22Rv1 (cell line): ENCODE measurements at regions not wholly inside any gene's neighbourhood (a gene's known extent, or its start where the extent isn't known, plus 50 kb on each side); places are given as distances from the start of the nearest gene placed in this dataset.

ENCODE experiments used
- H3K27ac ChIP-seq: fragments of 450-650 bp; 2 replicates; pipeline ENCODE4 v1.5.1; 2017
- CTCF ChIP-seq: fragments of 450-650 bp; IDR thresholded peaks from 2 replicates; pipeline ENCODE4 v1.5.1; 2017; ENCODE audit warnings: mild to moderate bottlenecking
- ZFX ChIP-seq: fragments of 450-650 bp; IDR thresholded peaks from 2 replicates; pipeline ENCODE4 v1.6.1; 2017; ENCODE audit warnings: antibody characterized with exemption, borderline replicate concordance

GRCh38 chr10:61067671-61068336, 123.8 kb upstream of the RHOBTB1 start:
- TF ChIP-seq ZFX (no peak), CTCF (no peak)
- H3K27ac ChIP-seq: peak overlapping the region; percentile 25; the same call in 1 of the 2 replicates

GRCh38 chr10:61066661-61067344, 122.8 kb upstream of the RHOBTB1 start:
- TF ChIP-seq ZFX (no peak), CTCF (no peak)

GRCh38 chr10:61065051-61065450, 121.1 kb upstream of the RHOBTB1 start:
- H3K27ac ChIP-seq: no peak overlapping the region
- no peak for TF ChIP-seq ZFX
- no peak for TF ChIP-seq CTCF

More at GRCh38 chr10:61066661-61067344, 122.8 kb upstream of the RHOBTB1 start:
- H3K27ac ChIP-seq: peak overlapping the region; percentile 25; the same call in 1 of the 2 replicates

- TF ChIP-seq CTCF: no peak
- TF ChIP-seq ZFX: no peak
- H3K27ac ChIP-seq: no peak overlapping the region
Measured at GRCh38 chr10:61064356-61064755, 120.4 kb upstream of the RHOBTB1 start.

DNA sequence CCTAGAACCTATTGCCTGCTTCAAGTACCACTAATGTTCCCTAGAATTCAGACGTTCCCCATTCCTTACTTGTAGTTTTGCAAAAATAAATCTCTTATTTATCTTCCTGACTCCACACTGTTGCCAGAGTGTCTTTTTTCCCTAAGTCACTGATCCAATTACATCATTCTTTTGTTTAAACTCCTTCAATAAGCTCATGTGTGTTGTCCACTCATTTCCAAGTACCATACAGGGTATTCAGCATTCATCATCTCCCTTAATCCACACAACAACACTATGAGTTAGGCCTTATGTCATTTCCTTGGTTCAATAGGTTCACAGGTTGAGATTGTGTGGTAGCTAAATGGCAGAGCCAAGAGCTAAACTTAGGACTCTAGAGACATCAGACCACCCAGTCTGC, 119.9 kb upstream of the RHOBTB1 start:
- no peak overlapping the region for H3K27ac ChIP-seq
- TF ChIP-seq CTCF: no peak

GRCh38 chr10:61063034-61063433, 119.0 kb upstream of the RHOBTB1 start:
- TF ChIP-seq ZFX (no peak), CTCF (no peak)
- H3K27ac ChIP-seq: no peak overlapping the region; the same call in 1 of the 2 replicates

DNA sequence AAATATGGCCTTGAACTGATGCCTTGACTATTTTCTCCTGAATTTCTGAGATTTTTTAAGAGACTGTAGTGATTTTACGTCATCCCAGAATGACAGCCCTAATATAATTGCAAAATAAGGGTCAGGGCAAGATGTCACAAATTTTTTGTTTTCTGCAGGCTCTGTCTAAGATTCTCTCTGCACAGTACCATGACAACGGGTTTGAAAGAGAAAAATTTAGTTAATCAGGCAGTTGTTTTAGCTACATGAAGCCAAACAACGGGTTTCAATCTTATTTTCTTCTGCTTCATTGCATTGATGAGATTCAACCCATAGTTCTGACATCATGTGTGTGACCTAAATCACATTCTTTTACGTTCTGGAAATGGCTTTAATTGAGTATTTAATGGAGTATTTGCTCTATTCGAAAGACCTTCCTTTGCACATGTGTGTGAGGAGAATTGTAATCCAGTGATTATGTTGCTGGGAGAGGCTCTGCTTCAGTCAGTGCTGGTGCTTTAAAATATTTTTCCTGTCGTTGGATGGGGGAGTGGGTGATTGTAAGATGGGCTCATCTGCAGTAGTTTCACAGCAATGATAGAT, 118.0 kb upstream of the RHOBTB1 start:
- H3K27ac ChIP-seq: no peak overlapping the region
- TF ChIP-seq ZFX (no peak), CTCF (no peak)
